Astrocyte (in vitro differentiated cells and primary cell): ENCODE measurements at regions not wholly inside any gene's neighbourhood (a gene's known extent, or its start where the extent isn't known, plus 50 kb on each side); places are given as distances from the start of the nearest gene placed in this dataset.
"Not testable (repeated sequence)": the region's sequence is repeated elsewhere in the genome, so short reads cannot be mapped to it uniquely, and the experiment has no call there.

Experiments
- DNase-seq: peaks from one replicate; pipeline ENCODE4 v3.0.0-alpha.2; 2010; ENCODE audit warnings: low read depth
- FAIRE-seq: peaks from 2 replicates; lab custom pipeline; 2011; peaks lifted over from hg19 to GRCh38; lab: Jason Lieb, UNC
- H2AFZ ChIP-seq: 2 replicates; pipeline ENCODE4 v1.6.0; 2012; ENCODE audit warnings: low read depth, low read length, inconsistent platforms
- H3K27ac ChIP-seq: 2 replicates; pipeline ENCODE4 v1.5.1; 2011; ENCODE audit warnings: low read depth, low read length, inconsistent platforms
- H3K27me3 ChIP-seq: 2 replicates; pipeline ENCODE4 v1.6.0; 2011; ENCODE audit warnings: low read length, inconsistent platforms; ENCODE audit not compliant: insufficient read depth
- H3K36me3 ChIP-seq: 2 replicates; pipeline ENCODE4 v1.5.1; 2011; ENCODE audit warnings: low read length, inconsistent platforms; ENCODE audit not compliant: insufficient read depth
- H3K4me1 ChIP-seq: 2 replicates; pipeline ENCODE4 v1.5.1; 2011; ENCODE audit warnings: low read length, inconsistent platforms; ENCODE audit not compliant: insufficient read depth
- H3K4me2 ChIP-seq: 2 replicates; pipeline ENCODE4 v1.6.0; 2012; ENCODE audit warnings: low read length, inconsistent platforms
- H3K4me3 ChIP-seq: 2 replicates; pipeline ENCODE4 v1.5.1; 2011; ENCODE audit warnings: low read depth, mild to moderate bottlenecking, low read length, inconsistent platforms; ENCODE audit not compliant: insufficient read depth
- H3K79me2 ChIP-seq: 2 replicates; pipeline ENCODE4 v1.6.0; 2012; ENCODE audit warnings: mild to moderate bottlenecking, low read length, inconsistent platforms; ENCODE audit not compliant: insufficient read depth
- H3K9ac ChIP-seq: 2 replicates; pipeline ENCODE4 v1.6.0; 2012; ENCODE audit warnings: mild to moderate bottlenecking, low read length, inconsistent platforms
- H3K9me3 ChIP-seq: 2 replicates; pipeline ENCODE4 v1.5.1; 2012; ENCODE audit warnings: low read depth, mild to moderate bottlenecking, low read length, inconsistent platforms; ENCODE audit not compliant: insufficient read depth
- H4K20me1 ChIP-seq: 2 replicates; pipeline ENCODE4 v1.6.0; 2012; ENCODE audit warnings: low read length, inconsistent platforms; ENCODE audit not compliant: insufficient read depth
- H3K27ac Mint-ChIP-seq: one replicate; pipeline ENCODE4 v1.8.0; 2021; ENCODE audit warnings: mild to moderate bottlenecking, mixed read lengths; ENCODE audit not compliant: unreplicated experiment
- H3K27me3 Mint-ChIP-seq: one replicate; pipeline ENCODE4 v1.8.0; 2021; ENCODE audit warnings: low read depth, mixed read lengths; ENCODE audit not compliant: unreplicated experiment
- H3K36me3 Mint-ChIP-seq: one replicate; pipeline ENCODE4 v1.8.0; 2021; ENCODE audit warnings: low read depth, mixed read lengths; ENCODE audit not compliant: unreplicated experiment
- H3K4me1 Mint-ChIP-seq: one replicate; pipeline ENCODE4 v1.8.0; 2021; ENCODE audit warnings: low read depth, mixed read lengths; ENCODE audit not compliant: unreplicated experiment
- H3K4me3 Mint-ChIP-seq: one replicate; pipeline ENCODE4 v1.8.0; 2021; ENCODE audit warnings: mild to moderate bottlenecking, moderate library complexity, mixed read lengths; ENCODE audit not compliant: unreplicated experiment
- H3K9me3 Mint-ChIP-seq: one replicate; pipeline ENCODE4 v1.8.0; 2021; ENCODE audit warnings: mild to moderate bottlenecking, mixed read lengths; ENCODE audit not compliant: unreplicated experiment
- CTCF ChIP-seq: IDR thresholded peaks from 2 replicates; pipeline ENCODE4 v1.5.1; 2011; ENCODE audit warnings: low read depth, mild to moderate bottlenecking, inconsistent platforms, low read length, moderate library complexity; ENCODE audit not compliant: insufficient read depth
- EZH2 ChIP-seq: IDR thresholded peaks from 2 replicates; pipeline ENCODE4 v1.6.1; 2012; ENCODE audit warnings: mild to moderate bottlenecking, low read length, inconsistent platforms; ENCODE audit not compliant: insufficient read depth

- TF ChIP-seq CTCF, result no peak
- TF ChIP-seq EZH2, result no peak
- no peaks in the 10 kb centered on the region for H3K79me2 ChIP-seq
- no peak overlapping the region for H3K27ac ChIP-seq
- H3K9me3 ChIP-seq, result no peaks in the 10 kb centered on the region
- H3K9ac ChIP-seq, result no peak overlapping the region
- FAIRE-seq (no peak), DNase-seq (no peak)
- H3K4me3 ChIP-seq, result no peak overlapping the region
- Mint-ChIP-seq H3K4me1 (peaks cover 18% of the 10 kb centered on the region), H3K36me3 (no peaks in the 10 kb centered on the region), H3K4me3 (no peak overlapping the region), H3K27ac (no peak overlapping the region), H3K9me3 (no peaks in the 10 kb centered on the region), H3K27me3 (no peaks in the 10 kb centered on the region)
- no peak overlapping the region for H3K4me2 ChIP-seq
- no peaks in the 10 kb centered on the region for H3K27me3 ChIP-seq
- H3K36me3 ChIP-seq, result no peaks in the 10 kb centered on the region
- peaks cover 3% of the 10 kb centered on the region for H3K4me1 ChIP-seq
- no peak overlapping the region for H2AFZ ChIP-seq
- no peaks in the 10 kb centered on the region for H4K20me1 ChIP-seq
Observed at GRCh38 chr12:73867147-73867546, 670.5 kb upstream of the ATXN7L3B start.

- not testable (repeated sequence) for H3K4me1 ChIP-seq, H3K4me3 ChIP-seq, H3K27ac ChIP-seq, H3K27me3 ChIP-seq, H3K4me2 ChIP-seq, H3K9me3 ChIP-seq, H4K20me1 ChIP-seq, H3K4me1 Mint-ChIP-seq, DNase-seq, H3K27me3 Mint-ChIP-seq, H3K4me3 Mint-ChIP-seq, H3K27ac Mint-ChIP-seq, H3K9ac ChIP-seq, H3K36me3 ChIP-seq, FAIRE-seq, H3K36me3 Mint-ChIP-seq, H3K79me2 ChIP-seq, H2AFZ ChIP-seq, H3K9me3 Mint-ChIP-seq
Observed at GRCh38 chr12:73877291-73877690, 660.3 kb upstream of the ATXN7L3B start.

- H3K27me3 Mint-ChIP-seq, result no peaks in the 10 kb centered on the region
- no peaks in the 10 kb centered on the region for H3K36me3 ChIP-seq
- FAIRE-seq (no peak), DNase-seq (no peak)
- H3K4me3 ChIP-seq, result no peak overlapping the region
- H3K4me3 Mint-ChIP-seq, result no peak overlapping the region
- no peak for TF ChIP-seq EZH2
- TF ChIP-seq CTCF, result no peak
- H3K9me3 Mint-ChIP-seq, result no peaks in the 10 kb centered on the region
- H3K4me2 ChIP-seq, result no peak overlapping the region
- no peaks in the 10 kb centered on the region for H3K9me3 ChIP-seq
- no peak overlapping the region for H2AFZ ChIP-seq
- H3K4me1 ChIP-seq, result no peaks in the 10 kb centered on the region
- no peaks in the 10 kb centered on the region for H3K79me2 ChIP-seq
- H3K9ac ChIP-seq, result no peak overlapping the region
- H3K4me1 Mint-ChIP-seq, result peaks cover 2% of the 10 kb centered on the region
- no peak overlapping the region for H3K27ac ChIP-seq
- H3K36me3 Mint-ChIP-seq, result no peaks in the 10 kb centered on the region
- H4K20me1 ChIP-seq, result no peaks in the 10 kb centered on the region
- peak overlapping the region; percentile 5 for H3K27ac Mint-ChIP-seq
- no peaks in the 10 kb centered on the region for H3K27me3 ChIP-seq
Observed at GRCh38 chr12:73892201-73892600, 645.4 kb upstream of the ATXN7L3B start.
